PFSK-1 (cell line): ENCODE measurements at regions not wholly inside any gene's neighbourhood (a gene's known extent, or its start where the extent isn't known, plus 50 kb on each side); places are given as distances from the start of the nearest gene placed in this dataset.

Experiments
- FOXP2 ChIP-seq: optimal IDR thresholded peaks from 2 replicates; pipeline ENCODE3; 2011; ENCODE audit warnings: borderline replicate concordance, control low read depth, inconsistent platforms; ENCODE audit not compliant: insufficient read depth; ENCODE audit errors: extremely low read length, extremely low read depth
- POLR2AphosphoS5 ChIP-seq: IDR thresholded peaks from 2 replicates; pipeline ENCODE4 v1.6.1; 2012; ENCODE audit warnings: low read depth, mild to moderate bottlenecking, control low read depth, low read length, moderate library complexity
- SIN3A ChIP-seq: IDR thresholded peaks from 2 replicates; pipeline ENCODE4 v1.6.1; 2012; ENCODE audit warnings: mild to moderate bottlenecking, low read length, moderate library complexity, borderline replicate concordance; ENCODE audit not compliant: insufficient read depth
- TAF1 ChIP-seq: IDR thresholded peaks from 2 replicates; pipeline ENCODE4 v1.6.1; 2012; ENCODE audit warnings: low read length, control low read depth, borderline replicate concordance; ENCODE audit not compliant: insufficient read depth

GRCh38 chr11:122398167-122398566, 257.4 kb upstream of the UBASH3B start:
- TF ChIP-seq SIN3A = no peak
- no peak for TF ChIP-seq FOXP2
- TF ChIP-seq POLR2AphosphoS5 = no peak
- no peak for TF ChIP-seq TAF1
